Superior temporal gyrus (tissue), 1 donor: ENCODE measurements at regions not wholly inside any gene's neighbourhood (a gene's known extent, or its start where the extent isn't known, plus 50 kb on each side); places are given as distances from the start of the nearest gene placed in this dataset.
"Not testable (repeated sequence)": the region's sequence is repeated elsewhere in the genome, so short reads cannot be mapped to it uniquely, and the experiment has no call there.

Experiments
- DNase-seq: peaks from one replicate; pipeline ENCODE4 v3.0.0-alpha.2; 2016; ENCODE audit errors: extremely low spot score

GRCh38 chr12:30213166-30213565 lies 429.4 kb upstream of the TMTC1 start:
- no peak for DNase-seq

DNA sequence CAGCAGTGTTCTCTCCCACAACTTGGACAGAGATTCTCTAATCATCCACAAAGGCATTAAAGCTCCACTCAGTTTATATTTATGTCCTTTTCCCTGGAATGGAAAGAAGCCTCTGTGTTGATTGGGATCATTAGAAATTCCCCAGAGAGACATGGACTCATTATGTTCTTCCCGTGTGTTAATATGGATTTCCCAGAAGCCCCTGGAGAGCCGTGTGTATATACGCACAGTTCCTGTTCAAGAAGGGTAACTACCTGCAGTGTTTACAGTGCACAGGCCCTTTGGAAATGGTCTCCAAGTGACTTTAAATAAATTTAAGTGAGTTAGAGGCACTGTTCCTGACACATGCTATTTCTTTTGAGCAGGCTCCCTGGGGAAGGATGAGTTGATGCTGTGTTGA lies 428.0 kb upstream of the TMTC1 start:
- DNase-seq = no peak

DNA sequence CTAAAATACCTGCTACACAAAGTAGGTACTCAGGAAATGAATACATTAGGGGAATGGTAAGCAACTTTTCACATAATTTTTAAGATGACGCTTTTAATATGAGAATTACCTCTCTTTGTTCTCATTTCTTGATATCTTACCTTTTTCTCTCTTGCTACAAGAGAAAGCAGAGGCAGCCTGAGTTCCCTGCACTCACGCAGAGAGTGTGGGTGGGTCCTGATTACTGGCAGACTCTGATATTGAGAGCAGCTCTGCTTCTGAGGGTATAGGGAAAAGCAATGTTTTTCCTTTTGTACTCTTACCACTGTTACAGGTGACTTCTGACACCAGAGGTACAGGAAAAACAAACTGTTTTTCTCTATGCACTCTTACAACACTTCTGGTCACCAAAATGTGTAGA lies 420.2 kb upstream of the TMTC1 start:
- DNase-seq = no peak

DNA sequence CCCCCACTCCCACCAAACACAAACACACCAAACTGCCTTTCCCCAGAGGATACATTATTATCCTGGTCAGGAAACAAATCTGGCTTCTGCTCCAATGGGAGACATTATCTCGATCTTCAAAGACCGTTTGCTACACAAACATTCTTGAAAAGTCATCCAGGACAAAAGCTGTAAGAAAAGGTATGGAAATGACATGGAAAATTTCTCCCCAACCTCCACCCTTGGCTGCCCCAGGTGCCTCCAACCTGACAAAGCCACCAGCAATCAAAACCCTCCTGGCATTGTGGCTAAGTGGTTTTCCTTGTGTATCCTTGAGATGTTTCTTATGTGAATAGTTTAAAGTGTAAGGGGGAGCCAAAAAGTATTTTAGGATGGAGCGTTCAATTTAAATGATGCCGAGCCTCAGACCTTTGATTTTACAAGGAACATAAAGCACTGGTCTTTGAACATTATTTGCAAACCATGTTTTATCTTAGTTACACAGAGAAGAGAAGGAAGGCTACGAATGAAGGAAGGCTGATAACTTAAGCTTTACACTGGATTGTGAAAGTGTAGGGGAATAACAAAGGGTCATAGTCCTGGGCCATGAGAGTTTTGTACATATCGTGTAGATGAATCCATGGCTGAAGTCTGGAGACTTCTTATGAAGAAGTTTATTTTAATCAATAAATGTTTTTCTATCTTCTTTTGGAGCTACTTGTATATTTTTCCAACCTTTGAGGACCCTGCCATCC lies 418.9 kb upstream of the TMTC1 start:
- no peak for DNase-seq

DNA sequence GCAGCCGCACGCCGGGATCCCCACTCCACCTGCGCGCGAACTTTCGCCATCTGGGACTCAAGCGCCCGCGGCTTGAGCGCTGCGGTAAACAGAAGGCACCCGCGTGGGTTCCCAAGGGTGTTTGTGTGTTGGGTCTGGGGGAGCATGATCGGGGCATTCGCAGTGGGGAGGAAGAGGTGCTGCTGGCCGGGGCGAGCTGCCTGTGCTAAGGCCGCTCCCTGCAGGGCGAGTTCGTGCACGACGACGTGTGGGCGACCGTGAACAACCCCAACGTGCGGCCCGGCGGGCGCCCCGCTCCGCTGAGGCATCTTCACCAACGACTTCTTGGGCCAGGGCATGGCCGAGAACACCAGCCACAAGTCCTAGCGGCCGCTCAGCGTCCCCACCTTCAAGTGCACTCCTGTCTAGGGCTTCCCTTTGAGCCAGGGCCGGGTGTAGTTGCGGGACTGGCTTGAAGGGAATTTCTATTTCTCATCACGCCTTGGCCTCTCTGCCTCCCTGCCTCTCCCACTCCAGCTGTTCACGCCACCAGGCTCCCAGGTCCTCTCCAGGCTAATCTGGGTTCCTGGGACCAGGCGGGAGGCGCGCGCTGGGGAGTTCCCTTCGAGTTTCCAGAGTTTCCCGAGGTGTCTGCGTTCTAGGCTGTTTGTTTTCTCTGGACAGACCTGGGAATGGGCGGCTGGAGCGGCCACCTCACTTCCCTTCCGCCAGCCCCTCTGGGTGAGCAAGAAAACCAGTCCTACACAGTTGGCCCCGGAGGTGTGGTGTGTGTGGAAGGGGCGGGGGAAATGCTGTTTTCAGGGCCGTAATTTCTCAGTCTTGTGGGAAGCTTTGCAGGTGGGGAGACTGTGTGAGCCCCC lies 417.8 kb upstream of the TMTC1 start:
- no peak for DNase-seq

- no peak for DNase-seq
These were observed 417.1 kb upstream of the TMTC1 start for GRCh38 chr12:30200864-30201263.

GRCh38 chr12:30197392-30198057 lies 413.8 kb upstream of the TMTC1 start:
- DNase-seq = no peak

DNA sequence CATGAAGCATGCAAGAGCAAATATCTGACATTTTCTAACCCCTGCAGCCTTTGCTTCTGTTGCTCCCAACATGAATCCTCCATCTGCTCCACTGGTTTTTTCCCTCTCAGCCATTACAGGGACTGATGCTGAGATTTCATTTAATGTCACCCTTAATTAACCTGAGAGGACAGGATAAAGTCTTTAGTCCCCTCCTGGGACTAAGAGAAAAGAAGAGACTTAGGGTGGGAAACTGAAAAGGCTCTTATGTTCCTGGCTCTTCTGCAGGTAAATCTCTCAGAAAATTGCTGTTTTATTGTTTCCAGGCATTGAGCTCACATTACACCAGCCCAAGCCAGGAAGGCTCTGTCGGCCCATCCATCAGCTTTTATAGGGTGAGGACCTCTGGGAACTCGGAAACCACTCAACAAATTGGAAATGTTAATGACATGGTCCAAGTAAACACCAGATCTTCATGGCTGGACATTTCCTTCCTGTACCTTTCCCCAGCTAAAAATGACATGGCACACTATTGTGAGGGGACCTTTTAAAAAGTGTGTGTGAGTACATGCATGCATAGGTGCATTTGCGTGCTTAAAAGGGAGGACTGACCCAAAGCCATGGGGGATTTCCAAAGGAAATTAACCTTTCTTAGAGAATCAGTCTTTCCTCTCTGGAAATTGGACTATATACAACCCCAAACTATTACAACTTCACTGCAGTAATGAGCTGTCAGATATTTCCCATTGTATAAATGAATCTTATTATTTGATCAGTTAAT lies 408.1 kb upstream of the TMTC1 start:
- no peak for DNase-seq

GRCh38 chr12:30188602-30189326 lies 405.0 kb upstream of the TMTC1 start:
- no peak for DNase-seq

DNA sequence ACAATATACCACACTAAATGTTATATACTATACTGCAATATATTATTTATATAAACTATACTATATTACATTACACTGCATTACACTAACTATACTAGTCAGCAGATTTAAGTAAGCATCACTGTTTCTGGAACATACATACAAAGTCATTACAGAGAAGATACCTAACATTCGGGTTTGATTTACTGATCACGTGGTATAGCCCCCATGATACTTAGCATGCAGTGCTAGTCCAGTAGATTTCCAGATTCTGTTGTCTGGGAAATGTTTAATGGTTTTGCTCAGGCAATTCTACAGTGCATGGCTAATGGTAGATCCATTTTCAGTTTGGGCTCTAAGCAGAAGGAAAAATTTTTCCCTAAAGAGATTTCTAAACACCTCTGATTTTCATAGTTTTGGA lies 403.7 kb upstream of the TMTC1 start:
- DNase-seq = no peak

DNA sequence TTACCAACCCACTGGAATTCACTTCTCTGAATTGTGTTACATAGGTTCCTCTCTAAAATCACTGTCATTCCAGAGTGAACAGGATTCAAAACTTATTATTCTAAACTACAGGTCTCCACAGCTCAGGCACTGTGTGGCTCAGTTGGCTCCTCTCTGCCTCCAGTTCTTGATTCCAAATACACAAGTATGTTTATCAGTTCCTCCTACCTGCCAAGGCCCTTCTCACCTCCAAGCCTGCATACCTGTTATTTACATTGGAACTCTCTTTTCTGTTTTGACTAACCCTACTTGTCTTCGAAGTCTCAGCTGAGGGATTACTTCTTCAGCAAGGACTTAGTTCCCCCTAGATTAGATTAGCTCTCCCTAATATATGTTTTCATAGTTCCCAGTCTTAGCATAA lies 397.6 kb upstream of the TMTC1 start:
- DNase-seq = no peak

DNA sequence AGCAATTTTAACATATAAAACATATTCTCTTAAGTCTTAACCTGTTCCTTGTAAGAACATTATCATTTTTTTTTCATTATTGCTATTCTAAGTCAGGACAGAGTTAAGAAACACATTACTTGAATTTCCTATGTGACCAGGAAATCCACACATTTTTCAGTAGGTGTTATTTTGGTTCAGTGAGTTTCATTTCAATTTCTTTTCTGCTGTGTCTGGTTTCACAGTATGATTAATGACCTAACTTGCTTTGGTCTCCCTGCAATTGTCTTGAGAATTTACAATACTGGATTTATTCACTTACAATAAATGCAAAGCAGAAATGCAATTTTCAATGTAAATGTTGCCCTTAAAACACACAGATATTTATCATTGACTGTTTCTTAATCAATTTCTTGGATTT lies 396.9 kb upstream of the TMTC1 start:
- DNase-seq = no peak

- DNase-seq = no peak
These were observed 395.2 kb upstream of the TMTC1 start for GRCh38 chr12:30178916-30179315.

DNA sequence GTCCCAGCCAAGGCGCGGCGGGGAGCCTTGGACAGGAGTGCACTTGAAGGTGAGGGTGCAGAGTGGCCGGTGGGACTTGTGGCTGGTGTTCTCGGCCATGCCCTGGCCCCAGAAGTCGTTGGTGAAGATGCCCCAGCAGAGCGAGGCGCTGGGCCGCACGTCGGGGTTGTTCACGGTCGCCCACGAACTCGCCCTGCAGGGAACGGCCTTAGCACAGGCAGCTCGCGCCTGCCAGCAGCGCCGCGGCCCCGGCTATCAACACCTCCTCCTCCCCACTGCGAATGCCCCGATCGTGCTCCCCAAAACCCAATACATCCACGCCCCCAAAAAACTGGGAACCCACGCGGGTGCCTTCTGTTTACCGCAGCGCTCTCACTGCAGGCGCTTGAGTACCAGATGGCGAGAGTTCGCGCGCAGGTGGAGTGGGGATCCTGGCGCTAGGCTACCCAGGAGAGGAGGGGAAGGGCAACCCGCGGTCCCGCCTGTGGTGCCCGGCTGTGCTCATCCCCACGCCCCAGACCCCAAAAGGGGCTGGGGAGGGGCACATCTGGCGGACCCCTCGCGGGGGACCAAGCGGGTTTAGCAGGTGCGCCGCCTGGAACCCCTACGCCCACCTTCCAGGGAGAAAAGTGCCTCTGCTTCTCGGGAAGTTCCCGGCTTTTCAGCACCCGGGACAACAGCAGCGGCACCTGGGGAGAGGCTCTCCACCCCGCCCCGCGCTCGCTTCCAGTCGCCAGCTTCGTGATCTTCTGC lies 386.3 kb upstream of the TMTC1 start:
- DNase-seq = no peak

GRCh38 chr12:30166006-30166795 lies 382.5 kb upstream of the TMTC1 start:
- DNase-seq = no peak

DNA sequence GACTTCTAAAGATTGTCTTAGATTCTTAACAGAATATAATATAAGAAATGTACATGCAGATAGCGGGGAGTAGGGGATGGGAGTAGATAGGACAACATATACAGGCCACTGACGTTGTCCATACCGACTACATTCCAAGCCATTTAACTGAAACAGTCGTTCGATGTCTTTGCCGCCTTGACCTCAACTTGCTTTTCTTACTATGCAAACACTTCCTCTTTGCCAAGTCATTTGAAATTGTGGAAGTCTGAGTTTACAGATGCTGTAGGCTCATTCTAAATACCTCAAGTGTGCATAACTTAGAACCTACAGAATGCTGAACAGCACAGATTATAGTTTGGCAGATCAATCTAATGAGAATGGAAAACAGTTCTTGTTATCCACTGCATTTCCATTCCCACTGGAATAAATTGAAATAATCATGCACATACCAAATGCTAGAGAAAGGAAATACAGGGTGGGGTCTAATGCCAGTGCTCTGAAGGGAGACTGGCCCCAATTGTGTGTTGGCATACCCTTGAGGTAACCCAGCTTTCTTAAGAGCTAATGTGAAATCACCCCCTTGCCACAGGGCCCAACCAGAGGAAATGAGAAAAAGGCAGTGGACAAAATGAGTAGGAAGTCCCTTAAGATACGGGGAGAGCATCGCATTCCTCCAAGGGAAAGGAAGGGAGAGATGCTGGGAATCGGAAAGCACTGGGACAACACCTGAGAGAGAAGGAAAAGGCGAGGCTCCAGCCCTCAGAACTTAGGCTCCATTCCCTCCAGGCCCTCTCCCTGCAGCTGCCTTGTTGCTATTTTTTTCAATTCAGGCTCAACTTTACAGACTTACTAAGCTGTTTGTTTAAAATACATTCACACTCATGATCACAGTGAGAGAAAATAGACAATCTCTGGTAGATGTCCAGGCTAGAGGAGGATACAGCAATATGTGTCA lies 380.9 kb upstream of the TMTC1 start:
- no peak for DNase-seq

DNA sequence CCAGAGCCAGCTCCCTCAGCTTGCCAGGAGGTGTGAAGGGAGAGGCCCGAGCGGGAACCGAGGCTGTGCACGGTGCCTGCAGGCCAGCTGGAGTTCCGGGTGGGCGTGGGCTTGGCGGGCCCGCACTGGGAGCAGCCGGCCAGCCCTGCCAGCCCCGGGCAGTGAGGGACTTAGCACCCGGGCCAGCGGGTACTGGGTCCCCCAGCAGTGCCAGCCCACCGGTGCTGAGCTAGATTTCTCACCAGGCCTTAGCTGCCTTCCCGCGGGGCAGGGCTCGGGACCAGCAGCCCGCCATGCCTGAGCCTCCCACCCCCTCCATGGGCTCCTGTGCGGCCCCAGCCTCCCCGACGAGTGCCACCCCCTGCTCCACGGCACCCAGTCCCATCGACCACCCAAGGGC lies 373.1 kb upstream of the TMTC1 start:
- not testable (repeated sequence) for DNase-seq

GRCh38 chr12:30155001-30155730 lies 371.4 kb upstream of the TMTC1 start:
- no peak for DNase-seq
